ENCODE measurements at regions not wholly inside any gene's neighbourhood (a gene's known extent, or its start where the extent isn't known, plus 50 kb on each side); places are given as distances from the start of the nearest gene placed in this dataset.

- no peak for DNase-seq
Measured at GRCh38 chr2:60400462-60401246, 152.8 kb downstream of the BCL11A start.

GRCh38 chr2:60394463-60394862 lies 159.0 kb downstream of the BCL11A start:
- no peak for DNase-seq

DNA sequence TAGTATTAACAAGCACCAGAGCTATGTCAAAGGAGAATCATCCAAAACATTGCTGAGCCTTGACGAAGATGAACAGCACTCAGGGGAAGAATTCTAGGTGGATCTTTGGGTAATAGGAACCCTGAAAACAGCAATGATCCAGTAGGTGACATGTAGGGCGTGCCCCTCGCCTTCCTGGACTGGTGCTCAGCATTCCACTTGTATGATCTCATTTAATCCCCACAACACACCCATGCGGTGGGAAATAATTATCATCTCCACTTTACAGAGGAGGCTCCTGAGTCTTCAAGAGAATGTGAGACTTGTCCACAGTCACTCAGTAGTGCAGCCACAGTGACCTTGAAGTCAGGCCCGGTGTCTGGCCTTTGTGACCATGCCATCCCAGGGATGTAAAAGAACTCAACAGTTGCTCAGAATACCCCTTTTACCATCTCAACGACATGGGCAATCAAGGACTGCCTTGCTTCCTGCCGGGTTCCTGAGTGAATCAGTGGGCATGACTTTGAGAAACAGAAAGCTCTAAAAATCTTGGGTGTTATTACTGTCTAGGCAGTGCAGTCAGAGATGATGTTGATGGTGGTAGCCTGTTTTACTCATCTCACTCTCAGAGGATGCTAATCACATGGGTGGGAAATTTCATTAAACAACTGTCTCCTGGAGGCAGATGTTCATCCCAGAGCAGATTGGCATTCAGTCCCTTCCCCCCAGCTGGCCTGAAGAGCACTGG lies 161.6 kb downstream of the BCL11A start:
- no peak for DNase-seq

- peak; percentile 21 for DNase-seq
Measured at GRCh38 chr2:60391230-60391629, 162.2 kb downstream of the BCL11A start.

GRCh38 chr2:60386436-60386835 lies 167.0 kb downstream of the BCL11A start:
- no peak for DNase-seq

DNA sequence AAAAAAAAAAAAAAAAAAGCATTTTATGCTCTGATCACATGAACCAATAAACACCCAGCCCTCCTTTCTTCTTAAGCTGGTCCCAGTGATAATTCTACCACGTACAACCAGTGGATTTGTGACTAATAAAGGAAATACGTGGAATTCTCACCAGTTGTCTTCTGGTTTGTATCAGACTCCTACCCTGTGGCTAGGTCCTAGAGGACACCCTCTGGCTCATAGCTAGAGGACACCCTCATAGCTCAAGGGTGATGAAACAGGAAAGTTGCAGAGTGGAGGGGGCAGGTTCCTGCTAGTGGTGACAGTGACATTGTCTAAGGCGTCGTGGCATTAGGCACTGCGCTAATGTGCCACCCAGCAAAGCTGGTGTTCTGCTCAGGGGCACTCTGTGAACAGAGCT lies 167.8 kb downstream of the BCL11A start:
- no peak for DNase-seq

DNA sequence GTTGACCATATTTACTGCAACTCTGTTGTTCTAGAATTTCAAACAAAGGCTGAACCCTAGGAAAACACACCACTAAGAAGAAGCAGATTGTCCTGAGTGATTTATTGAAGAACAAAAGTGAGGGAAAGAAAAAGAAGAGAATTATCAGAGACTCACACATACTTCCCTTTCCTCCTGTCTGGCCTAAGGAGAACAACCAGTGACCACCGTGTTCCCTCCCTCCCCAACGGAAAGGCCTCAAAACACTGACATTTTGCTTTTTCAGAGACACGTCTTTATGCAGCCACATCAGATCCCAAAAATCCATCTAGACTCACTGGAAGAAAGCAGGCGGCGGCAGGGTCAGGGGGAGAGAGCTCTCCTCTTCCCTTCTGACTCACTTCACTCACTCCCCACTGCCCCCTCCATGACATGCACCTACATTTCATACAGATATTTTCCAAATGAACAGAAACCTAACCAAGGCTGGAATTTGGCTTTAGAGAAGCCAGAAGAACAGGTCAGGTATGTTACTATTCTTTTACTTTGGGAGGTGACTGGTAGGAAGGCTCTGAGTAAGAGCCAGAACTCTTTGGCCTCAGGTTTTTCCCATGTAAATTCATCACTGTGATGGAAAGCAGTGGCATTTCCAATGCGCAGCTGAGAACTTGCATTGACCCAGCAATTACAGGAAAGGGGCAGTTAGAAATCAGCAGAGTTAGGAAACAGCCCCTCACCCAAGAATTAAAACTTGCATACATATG lies 169.9 kb downstream of the BCL11A start:
- DNase-seq = no peak

DNA sequence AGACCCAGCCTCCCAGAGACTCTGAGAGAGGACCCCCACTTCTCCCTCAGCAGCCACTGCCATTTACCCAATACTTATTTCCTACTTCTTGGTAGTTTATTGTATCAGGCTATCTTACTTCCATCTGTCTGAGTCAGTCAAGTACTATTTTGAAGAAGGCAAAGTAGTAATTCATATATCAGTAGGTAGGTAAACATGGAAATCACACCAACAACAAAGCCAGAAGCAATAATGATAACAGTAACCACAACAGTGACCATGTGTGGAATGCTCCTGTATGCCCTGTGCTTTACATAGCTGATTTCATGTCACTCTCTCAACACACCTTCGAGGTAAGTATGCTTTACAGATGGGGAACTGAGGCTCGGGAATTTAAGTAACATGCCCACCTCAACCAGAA lies 173.0 kb downstream of the BCL11A start:
- no peak for DNase-seq

DNA sequence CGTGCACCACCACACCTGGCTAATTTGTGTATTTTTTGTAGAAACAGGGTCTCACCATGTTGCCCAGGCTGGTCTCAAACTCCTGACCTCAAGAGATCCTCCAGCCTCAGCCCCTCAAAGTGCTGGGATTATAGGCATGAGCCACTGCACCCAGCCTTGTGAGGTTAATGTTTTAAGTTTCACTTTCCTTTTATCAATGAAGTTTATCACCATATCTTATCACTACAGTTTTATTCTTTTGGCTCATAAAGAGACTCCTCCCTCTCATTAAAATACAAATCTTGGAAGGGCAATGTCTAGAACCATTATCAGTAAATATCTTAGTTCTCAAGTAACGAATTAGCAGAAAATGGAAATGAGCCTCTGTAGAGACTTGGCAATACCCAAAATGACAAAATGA lies 173.8 kb downstream of the BCL11A start:
- no peak for DNase-seq

GRCh38 chr2:60379216-60379615 lies 174.2 kb downstream of the BCL11A start:
- DNase-seq = no peak

- no peak for DNase-seq
Measured at GRCh38 chr2:60377825-60378224, 175.6 kb downstream of the BCL11A start.

DNA sequence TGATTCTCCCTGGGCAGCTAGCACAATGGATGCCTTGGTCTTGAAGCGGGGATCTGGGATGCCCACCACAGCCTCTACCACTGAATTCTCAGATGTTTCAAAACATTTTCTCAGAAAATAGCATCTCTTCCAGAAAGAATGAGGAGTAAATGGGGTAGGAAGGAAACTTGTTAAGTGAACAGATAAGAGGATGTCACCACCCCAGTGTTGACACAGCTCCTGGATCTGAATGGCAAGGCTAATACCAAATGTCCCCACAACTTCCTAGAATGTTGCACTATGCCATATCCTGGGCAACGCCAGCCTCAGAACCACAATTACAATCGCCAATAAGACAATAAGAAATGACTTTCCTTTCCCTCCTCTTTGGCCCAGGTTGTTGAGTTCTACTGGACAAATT lies 177.2 kb downstream of the BCL11A start:
- peak; percentile 39 for DNase-seq

GRCh38 chr2:60371681-60372080 lies 181.8 kb downstream of the BCL11A start:
- DNase-seq = no peak

DNA sequence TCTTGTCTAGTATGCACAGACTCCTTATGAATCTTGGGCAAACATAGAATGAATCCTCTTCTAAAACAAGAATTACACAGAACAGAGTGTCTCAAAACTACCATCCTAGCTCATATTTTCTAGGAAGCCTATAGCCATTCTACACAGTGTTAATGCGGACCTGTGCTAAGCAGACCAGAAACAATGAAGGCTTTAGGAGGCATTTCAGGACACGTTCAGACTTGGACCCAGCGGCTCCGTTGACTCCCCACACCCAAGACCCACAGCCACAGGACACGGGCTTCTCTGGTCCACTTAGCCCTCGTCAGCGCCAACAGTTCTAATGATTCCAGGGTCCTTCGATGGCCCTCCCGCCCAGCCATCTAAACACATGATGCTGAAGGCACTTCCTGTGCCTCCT lies 182.2 kb downstream of the BCL11A start:
- no peak for DNase-seq

- no peak for DNase-seq
Measured at GRCh38 chr2:60370814-60371213, 182.6 kb downstream of the BCL11A start.

GRCh38 chr2:60368456-60368855 lies 185.0 kb downstream of the BCL11A start:
- DNase-seq = no peak

- peak; percentile 8 for DNase-seq
Measured at GRCh38 chr2:60366135-60366712, 187.2 kb downstream of the BCL11A start.

- DNase-seq = no peak
Measured at GRCh38 chr2:60365556-60365955, 187.9 kb downstream of the BCL11A start.

DNA sequence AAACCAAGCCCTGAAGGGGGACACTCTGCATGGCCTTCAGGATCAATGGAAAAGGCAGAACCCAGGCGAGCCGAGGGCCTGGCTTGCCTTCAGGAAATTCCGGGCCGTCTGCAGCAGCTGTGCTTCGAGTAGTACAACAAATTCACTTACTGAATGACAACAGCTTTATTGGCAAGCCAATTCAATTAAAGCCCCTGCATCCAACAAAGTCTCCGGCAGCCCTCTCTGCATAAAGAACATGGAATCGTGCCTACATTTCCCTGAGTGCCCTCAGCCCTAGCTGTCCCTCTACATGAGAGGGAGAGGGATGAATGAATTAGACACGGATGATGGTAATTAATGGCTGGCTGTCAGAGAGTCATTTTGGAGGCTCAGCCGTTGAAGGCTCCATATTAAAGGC lies 189.0 kb downstream of the BCL11A start:
- no peak for DNase-seq

GRCh38 chr2:60361498-60361897 lies 192.0 kb downstream of the BCL11A start:
- no peak for DNase-seq

GRCh38 chr2:60359569-60359968 lies 193.9 kb downstream of the BCL11A start:
- no peak for DNase-seq

DNA sequence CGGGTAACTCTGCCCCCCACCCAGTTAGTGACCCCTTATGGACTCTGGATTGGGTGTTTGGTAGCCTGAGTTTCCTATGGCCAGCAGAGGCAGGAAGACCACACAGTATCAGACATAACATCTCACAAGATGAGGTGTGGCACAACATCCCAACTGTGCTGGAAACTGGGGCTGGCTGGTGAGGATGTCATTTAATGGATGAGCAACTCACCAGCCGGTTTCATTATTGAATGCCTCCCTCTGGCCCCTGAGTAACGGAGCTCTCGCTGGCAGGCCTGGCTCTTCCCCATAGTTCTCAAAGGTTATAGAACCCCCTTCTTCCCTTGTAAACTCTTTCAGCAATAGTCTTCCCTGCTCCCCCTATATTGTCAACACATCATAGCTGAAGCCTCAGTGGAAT lies 195.0 kb downstream of the BCL11A start:
- no peak for DNase-seq

- no peak for DNase-seq
Measured at GRCh38 chr2:60357996-60358395, 195.5 kb downstream of the BCL11A start.

Data from hematopoietic multipotent progenitor cell treated with erythropoietin and hydrocortisone succinate and interleukin-3 and kit ligand, for 8 days (in vitro differentiated cells).